PC-9 (cell line): ENCODE measurements at regions not wholly inside any gene's neighbourhood (a gene's known extent, or its start where the extent isn't known, plus 50 kb on each side); places are given as distances from the start of the nearest gene placed in this dataset.

ENCODE experiments used
- EZH2 ChIP-seq: fragments of 200-600 bp; sonication (generic); IDR thresholded peaks from 2 replicates; pipeline ENCODE4 v1.8.0; 2017; ENCODE audit warnings: antibody characterized with exemption, low read depth
- TF ChIP-seq, protein P1 (sequence below): fragments of 200-600 bp; sonication (generic); conservative IDR thresholded peaks from 2 replicates; pipeline ENCODE4 v1.6.1; 2017; ENCODE audit warnings: mixed run types, antibody characterized with exemption, mild to moderate bottlenecking, moderate library complexity

DNA sequence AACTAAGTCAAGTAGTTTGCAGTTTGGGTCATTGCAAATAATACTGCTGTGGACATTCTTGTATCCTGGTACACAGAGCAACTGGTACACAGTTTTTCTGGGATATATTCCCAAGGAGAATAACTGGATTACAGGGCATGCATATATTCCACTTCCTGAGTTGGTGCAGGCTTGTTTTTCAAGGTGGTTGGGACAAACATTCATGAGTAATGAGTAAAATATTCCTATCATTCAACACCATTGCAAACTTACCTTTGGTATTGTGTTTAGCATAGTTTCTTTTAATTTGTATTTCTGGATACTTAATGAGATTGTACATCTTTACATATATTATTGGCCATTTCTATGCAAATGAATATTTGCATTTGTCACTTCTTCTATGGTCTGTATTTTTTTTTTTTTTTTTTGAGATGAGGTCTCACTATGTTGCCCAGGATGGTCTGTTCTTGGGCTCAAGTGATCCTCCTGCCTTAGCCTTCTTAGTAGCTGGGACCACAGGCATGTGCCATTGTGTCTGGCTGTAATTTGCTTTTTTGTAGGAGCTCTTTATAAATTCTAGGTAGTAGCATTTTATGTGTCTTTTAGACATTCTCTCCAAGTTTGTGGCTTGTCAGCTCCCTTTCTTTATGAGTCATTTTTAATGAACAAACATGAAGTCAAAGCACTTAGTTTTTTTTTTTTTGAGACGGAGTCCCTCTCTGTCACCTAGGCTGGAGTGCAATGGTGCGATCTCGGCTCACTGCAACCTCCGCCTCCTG lies 158.7 kb downstream of the SOX4 start:
- TF ChIP-seq EZH2: no peak
- TF ChIP-seq, protein P1, sequence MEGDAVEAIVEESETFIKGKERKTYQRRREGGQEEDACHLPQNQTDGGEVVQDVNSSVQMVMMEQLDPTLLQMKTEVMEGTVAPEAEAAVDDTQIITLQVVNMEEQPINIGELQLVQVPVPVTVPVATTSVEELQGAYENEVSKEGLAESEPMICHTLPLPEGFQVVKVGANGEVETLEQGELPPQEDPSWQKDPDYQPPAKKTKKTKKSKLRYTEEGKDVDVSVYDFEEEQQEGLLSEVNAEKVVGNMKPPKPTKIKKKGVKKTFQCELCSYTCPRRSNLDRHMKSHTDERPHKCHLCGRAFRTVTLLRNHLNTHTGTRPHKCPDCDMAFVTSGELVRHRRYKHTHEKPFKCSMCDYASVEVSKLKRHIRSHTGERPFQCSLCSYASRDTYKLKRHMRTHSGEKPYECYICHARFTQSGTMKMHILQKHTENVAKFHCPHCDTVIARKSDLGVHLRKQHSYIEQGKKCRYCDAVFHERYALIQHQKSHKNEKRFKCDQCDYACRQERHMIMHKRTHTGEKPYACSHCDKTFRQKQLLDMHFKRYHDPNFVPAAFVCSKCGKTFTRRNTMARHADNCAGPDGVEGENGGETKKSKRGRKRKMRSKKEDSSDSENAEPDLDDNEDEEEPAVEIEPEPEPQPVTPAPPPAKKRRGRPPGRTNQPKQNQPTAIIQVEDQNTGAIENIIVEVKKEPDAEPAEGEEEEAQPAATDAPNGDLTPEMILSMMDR: no peak
